Thoracic aorta (tissue), 2 donors: ENCODE measurements at regions not wholly inside any gene's neighbourhood (a gene's known extent, or its start where the extent isn't known, plus 50 kb on each side); places are given as distances from the start of the nearest gene placed in this dataset.

Experiments used
- ATAC-seq: fragments of 150-250 bp; one replicate; pipeline ENCODE4 v1.8.0; 2017; ENCODE audit warnings: low read depth; ENCODE audit not compliant: insufficient number of reproducible peaks, low FRiP score
- DNase-seq: peaks from one replicate; pipeline ENCODE4 v3.0.0-alpha.2; 2020; ENCODE audit warnings: low spot score
- H3K27ac ChIP-seq, 2 donors: fragments of 200-600 bp; sonication (generic); 1 replicate in 1 of 2; 2 replicates in 1 of 2; pipeline ENCODE4 v1.5.1; 2016; ENCODE audit warnings: mild to moderate bottlenecking in 2 of 2, moderate library complexity in 2 of 2
- H3K27me3 ChIP-seq: fragments of 200-600 bp; sonication (generic); replicated peaks from 2 replicates; pipeline ENCODE4 v1.6.0; 2016; ENCODE audit warnings: mild to moderate bottlenecking; ENCODE audit not compliant: insufficient read depth
- H3K36me3 ChIP-seq: fragments of 200-600 bp; sonication (generic); one replicate; pipeline ENCODE4 v1.5.1; 2016
- H3K4me1 ChIP-seq, 2 donors: fragments of 200-600 bp; sonication (generic); 1 replicate in 1 of 2; 2 replicates in 1 of 2; pipeline versions ENCODE4 v1.5.1 to v1.6.0; 2016; ENCODE audit warnings: low read depth in 2 of 2, mild to moderate bottlenecking in 1 of 2; ENCODE audit not compliant: control insufficient read depth in 1 of 2
- H3K4me3 ChIP-seq: fragments of 200-600 bp; sonication (generic); 2 replicates; pipeline ENCODE4 v1.5.1; 2016; ENCODE audit warnings: mild to moderate bottlenecking
- H3K9me3 ChIP-seq: fragments of 200-600 bp; sonication (generic); 2 replicates; pipeline ENCODE4 v1.5.1; 2016
- TF ChIP-seq, protein P1 (sequence below): fragments of 200-600 bp; sonication (generic); IDR thresholded peaks from one replicate; pipeline ENCODE4 v1.5.1; 2019; ENCODE audit warnings: antibody characterized with exemption

DNA sequence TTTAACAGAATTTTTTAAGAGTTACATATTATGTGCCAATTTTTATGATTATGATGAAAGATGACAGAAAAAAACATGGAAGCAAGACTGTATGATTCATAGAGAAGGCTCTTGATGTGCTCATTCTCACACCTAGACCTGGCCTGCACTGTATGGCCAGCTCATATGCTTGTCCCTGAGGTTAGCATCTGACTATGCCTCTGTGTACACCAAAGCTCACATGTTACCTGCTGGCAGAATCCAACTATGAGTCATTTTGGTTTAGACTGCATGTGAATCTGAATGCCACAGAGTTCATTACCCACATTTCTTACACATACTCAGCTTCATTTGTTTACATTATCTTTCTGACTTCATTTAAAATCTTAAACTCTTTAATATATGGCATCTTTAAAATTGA, 139.0 kb downstream of the DSC3 start:
- H3K4me1 ChIP-seq: no peaks in the 10 kb centered on the region
- no peaks in the 10 kb centered on the region for H3K36me3 ChIP-seq
- TF ChIP-seq, protein P1, sequence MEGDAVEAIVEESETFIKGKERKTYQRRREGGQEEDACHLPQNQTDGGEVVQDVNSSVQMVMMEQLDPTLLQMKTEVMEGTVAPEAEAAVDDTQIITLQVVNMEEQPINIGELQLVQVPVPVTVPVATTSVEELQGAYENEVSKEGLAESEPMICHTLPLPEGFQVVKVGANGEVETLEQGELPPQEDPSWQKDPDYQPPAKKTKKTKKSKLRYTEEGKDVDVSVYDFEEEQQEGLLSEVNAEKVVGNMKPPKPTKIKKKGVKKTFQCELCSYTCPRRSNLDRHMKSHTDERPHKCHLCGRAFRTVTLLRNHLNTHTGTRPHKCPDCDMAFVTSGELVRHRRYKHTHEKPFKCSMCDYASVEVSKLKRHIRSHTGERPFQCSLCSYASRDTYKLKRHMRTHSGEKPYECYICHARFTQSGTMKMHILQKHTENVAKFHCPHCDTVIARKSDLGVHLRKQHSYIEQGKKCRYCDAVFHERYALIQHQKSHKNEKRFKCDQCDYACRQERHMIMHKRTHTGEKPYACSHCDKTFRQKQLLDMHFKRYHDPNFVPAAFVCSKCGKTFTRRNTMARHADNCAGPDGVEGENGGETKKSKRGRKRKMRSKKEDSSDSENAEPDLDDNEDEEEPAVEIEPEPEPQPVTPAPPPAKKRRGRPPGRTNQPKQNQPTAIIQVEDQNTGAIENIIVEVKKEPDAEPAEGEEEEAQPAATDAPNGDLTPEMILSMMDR: no peak
- no peak overlapping the region for H3K4me3 ChIP-seq
- no peak for ATAC-seq
- H3K27ac ChIP-seq: no peak overlapping the region
- no peak for DNase-seq
- H3K27me3 ChIP-seq: no peaks in the 10 kb centered on the region
- no peaks in the 10 kb centered on the region for H3K9me3 ChIP-seq

- ATAC-seq (no peak), DNase-seq (no peak)
- Histone ChIP-seq H3K27ac (no peak overlapping the region), H3K36me3 (no peaks in the 10 kb centered on the region), H3K4me3 (no peak overlapping the region), H3K4me1 (no peaks in the 10 kb centered on the region), H3K27me3 (no peaks in the 10 kb centered on the region), H3K9me3 (no peaks in the 10 kb centered on the region)
- TF ChIP-seq, protein P1: no peak
Measured at GRCh38 chr18:30889519-30890301, 152.8 kb downstream of the DSC3 start.

DNA sequence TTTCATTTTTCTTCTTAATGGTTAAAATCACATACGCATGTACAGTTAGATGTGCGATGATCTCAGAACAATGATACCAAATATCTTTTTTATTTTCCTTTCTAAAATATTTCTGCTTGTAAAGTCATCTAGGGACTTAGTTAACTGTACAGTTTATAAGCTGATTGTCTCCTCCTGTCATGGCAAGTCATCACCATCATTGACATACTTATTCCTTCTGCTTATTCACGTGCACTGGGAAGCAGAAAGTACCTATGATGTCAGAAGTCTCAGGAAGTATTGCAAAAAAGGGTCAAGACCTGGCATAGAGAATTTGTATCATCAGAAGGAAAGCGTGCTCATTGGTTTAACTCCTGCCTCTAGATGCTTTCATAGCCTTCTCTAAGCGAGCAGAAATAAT, 154.2 kb downstream of the DSC3 start:
- Histone ChIP-seq H3K27me3 (no peaks in the 10 kb centered on the region), H3K4me3 (no peak overlapping the region), H3K4me1 (no peaks in the 10 kb centered on the region), H3K36me3 (no peaks in the 10 kb centered on the region), H3K27ac (no peak overlapping the region), H3K9me3 (no peaks in the 10 kb centered on the region)
- TF ChIP-seq, protein P1: no peak
- DNase-seq (no peak), ATAC-seq (no peak)

GRCh38 chr18:30886998-30887397, 155.5 kb downstream of the DSC3 start:
- DNase-seq: no peak
- Histone ChIP-seq H3K4me3 (no peak overlapping the region), H3K9me3 (no peaks in the 10 kb centered on the region), H3K27ac (no peak overlapping the region), H3K27me3 (no peaks in the 10 kb centered on the region), H3K36me3 (no peaks in the 10 kb centered on the region), H3K4me1 (no peaks in the 10 kb centered on the region)
- TF ChIP-seq, protein P1: no peak
- no peak for ATAC-seq

- no peaks in the 10 kb centered on the region for H3K9me3 ChIP-seq
- DNase-seq (no peak), ATAC-seq (no peak)
- H3K27me3 ChIP-seq: no peaks in the 10 kb centered on the region
- H3K27ac ChIP-seq: no peak overlapping the region
- TF ChIP-seq, protein P1: no peak
- H3K4me1 ChIP-seq: no peaks in the 10 kb centered on the region
- H3K36me3 ChIP-seq: no peaks in the 10 kb centered on the region
- H3K4me3 ChIP-seq: no peak overlapping the region
Measured at GRCh38 chr18:30870466-30870865, 172.1 kb downstream of the DSC3 start.
